Hippocampal formation (tissue), 2 donors: ENCODE measurements at regions not wholly inside any gene's neighbourhood (a gene's known extent, or its start where the extent isn't known, plus 50 kb on each side); places are given as distances from the start of the nearest gene placed in this dataset.

Source experiments
- DNase-seq, 2 donors: peaks; one replicate each; lab custom pipeline; 2025; lab: John Stamatoyannopoulos, UW

- no peak for DNase-seq
Measured at GRCh38 chr14:51396222-51396815, 156.3 kb downstream of the TMX1 start.

DNA sequence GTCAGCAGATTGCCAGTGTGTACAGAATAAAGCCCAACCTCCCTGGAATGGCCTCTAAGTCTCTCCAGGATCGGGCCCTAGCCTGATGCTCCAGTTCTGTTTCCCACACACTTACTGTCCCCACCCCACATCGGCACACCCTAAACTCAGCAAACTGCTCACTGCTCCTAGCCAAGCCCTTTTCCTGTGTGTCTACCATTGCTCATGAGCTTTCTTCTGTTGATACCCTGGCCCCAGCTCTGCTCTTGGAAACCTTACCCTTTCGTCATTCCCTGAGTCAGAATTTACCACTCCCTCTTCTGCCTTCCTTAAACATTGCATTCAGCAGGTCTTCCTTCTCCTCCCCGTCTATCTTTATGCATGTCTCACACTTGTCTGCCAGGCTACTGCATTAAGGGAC, 158.9 kb downstream of the TMX1 start:
- DNase-seq: no peak

DNA sequence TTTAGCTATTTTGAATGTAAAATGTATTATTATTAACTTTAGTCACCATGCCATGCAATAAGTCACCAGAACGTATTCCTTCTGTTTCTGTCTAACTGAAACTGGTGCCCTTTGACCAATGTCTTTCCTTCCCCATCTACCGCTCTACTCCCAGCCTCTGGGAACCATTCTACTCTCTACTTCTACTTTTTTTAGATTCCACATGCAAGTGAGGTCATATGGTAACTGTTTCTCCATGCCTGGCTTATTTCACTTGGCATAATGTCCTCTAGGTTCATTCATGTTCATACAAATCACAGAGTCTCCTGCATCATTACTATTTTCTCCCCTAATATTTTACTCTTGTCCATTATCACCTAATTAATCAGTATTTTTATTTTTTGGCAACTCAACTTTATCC, 160.1 kb downstream of the TMX1 start:
- no peak for DNase-seq

DNA sequence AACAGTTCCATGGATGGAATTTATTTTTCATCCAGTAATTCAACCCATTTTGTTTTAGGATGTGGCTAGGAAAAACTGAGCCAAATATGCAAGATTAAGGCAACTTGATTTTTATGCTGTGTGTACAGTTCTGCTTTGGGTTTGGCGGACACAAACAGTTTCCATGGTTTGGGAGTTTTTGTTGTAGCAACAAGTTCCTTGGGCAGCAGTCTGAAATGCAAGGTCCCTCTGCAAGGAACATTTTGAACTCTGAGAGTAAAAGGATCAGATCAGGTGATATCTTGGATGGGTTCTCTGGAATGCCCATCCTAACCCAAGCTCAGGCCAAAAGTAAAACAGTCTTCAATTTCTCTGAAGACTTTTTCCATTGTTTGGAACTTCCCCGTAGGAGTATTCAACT, 161.2 kb downstream of the TMX1 start:
- no peak for DNase-seq

DNA sequence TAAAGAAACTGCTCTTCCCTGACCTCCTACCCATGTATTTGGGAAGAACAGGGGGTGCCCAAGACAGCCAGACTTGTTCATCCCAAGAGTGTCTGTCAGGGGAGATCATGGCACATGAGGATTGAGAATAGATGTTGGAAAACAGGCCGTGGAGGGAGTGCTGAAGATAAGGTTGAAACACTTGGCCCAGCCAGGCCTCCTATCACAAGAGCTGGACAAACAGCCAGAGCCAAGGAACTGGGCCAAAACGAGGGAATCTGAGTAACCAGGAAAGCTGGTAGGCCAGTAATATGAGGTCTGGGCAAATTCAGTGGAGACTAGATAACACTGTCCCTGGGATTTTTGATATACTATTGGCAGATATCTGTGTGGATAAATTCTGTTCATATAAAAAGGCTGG, 161.7 kb downstream of the TMX1 start:
- no peak for DNase-seq

DNA sequence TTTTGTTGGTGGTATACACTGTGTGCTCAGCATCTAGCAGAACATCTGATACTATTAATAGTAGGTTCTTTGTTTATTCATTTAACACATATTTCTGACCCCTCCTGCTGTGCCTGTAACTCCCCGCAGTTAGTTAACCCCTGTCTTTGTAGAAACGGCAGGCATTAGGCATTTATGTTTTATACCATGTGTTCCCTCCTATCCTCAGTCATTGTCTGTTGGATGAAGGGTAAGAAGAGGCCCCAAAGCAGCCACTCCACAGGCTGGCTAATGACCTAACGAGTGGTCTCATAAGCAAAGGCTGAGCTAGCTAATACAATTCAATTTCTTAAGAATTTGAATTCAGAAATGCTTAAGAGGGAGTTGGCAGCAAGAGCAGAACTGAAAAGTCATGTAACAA, 170.8 kb downstream of the TMX1 start:
- no peak for DNase-seq

GRCh38 chr14:51419685-51420084, 179.6 kb downstream of the TMX1 start:
- no peak for DNase-seq

DNA sequence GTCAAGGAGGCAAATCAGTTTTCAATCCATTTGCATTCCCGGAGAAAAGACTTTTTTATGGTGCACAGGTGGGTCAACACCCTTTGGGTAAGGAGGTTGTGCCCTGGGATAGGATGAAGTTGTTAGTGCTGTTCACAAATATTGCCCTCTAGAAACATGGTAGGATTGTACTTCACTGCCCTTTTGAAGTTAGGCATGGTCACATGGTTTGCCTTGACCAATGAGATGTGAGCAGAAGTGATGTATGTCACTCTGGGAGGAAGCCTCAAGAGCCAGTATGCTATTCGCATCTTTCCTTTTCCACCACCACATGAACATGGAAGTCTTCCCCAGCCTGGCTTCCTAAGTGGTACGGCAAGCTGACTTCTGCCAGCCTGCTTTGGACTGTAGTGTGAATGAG, 182.7 kb downstream of the TMX1 start:
- DNase-seq: no peak

DNA sequence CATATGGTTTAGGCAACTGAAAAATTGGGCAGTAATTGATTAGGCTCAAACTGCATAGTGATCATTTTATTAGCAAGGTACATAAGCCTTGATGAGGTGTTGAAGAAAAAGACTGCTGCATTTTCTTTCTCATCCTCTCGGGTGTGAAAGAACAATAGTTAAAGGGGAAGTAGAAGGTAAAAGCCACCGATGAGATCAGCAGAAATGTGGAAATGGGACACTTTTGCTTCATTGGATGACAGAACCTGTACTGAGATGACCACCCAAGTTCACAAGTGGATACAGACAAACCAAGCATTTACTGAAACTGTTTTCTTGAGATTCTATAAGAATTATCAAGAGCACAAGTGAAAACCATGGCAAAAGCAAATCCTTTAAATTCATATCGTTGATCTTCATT, 184.0 kb downstream of the TMX1 start:
- DNase-seq: no peak

- no peak for DNase-seq
Measured at GRCh38 chr14:51424561-51425251, 184.7 kb downstream of the TMX1 start.

DNA sequence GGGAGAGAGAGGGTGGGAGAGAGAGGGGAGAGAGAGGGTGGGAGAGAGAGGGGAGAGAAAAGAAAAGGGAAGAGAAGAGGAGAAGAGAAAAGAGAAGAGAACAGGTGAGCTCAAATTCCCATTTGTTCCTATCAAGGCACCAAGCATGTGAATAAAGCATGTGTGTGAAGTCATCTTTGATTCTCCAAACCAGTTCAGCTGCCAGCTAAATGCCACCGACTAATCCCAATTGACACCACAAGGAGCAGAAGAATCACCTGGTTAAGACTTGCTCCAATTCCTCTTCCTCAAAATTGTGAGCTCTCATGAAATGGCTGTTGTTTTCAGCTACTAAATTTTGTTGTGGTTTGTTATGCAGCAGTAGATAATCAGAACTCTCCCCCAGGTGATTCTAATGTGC, 188.9 kb downstream of the TMX1 start:
- DNase-seq: no peak

GRCh38 chr14:51430079-51430478, 190.0 kb downstream of the TMX1 start:
- DNase-seq: no peak

DNA sequence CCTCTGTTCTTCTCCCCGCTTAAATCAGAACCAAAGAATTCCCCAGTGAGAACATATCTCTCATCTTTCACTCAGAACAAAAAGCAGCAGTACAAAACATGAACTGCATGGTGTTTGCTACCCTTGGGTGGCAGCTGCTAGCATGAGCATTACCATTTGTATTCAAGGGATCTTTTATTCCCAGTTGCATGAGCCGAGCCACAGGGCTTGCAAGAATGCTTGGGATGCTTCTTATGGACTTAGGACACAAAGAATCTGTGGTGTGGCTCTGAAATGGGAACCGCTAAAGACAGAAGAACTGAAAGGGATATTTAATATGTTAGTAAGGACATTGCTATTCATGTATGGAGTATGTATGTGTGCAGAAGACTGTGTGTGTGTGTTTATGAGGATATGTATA, 190.6 kb downstream of the TMX1 start:
- DNase-seq: peak in 1 of 2 donors; percentile 16

GRCh38 chr14:51431033-51431709, 191.1 kb downstream of the TMX1 start:
- no peak for DNase-seq

DNA sequence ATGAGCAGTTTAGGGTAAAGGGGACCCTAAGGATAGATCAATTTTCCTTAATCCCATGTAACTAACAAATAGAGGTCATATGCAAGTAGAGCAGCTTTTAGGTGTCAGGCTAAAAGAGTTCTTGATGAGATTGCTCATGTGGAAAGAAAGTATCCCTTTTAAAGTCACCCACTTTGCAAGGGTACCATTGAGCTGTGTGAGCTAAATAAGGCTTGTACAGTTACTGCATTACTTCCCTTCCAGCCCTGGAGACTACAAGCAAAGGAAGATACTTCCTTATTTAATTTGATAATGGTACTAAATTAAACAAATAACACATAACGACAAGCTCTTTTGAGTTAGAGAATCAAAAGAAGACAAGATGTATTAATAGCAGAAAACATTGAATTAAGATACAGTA, 191.7 kb downstream of the TMX1 start:
- DNase-seq: no peak

- no peak for DNase-seq
Measured at GRCh38 chr14:51432302-51432948, 192.4 kb downstream of the TMX1 start.

- no peak for DNase-seq
Measured at GRCh38 chr14:51436630-51437029, 196.6 kb downstream of the TMX1 start.

DNA sequence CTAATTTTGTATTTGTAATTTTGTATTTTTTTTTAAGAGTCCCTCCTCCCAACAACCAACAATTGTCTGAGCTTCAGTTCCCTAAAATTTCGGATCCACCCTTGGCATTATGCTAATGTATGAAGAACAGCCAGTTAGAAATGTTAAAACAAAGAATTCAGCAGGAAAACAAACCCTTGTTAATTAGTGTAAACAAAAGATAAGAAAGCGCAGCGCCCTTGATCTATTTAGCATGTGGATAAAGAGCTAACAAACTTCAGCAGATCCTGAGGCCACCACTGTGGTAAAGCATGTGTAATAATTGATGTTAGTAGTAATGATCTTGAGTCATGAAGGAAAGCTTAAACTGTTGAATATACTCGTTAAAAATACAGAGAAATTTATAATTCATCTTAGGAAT, 199.8 kb downstream of the TMX1 start:
- DNase-seq: no peak

DNA sequence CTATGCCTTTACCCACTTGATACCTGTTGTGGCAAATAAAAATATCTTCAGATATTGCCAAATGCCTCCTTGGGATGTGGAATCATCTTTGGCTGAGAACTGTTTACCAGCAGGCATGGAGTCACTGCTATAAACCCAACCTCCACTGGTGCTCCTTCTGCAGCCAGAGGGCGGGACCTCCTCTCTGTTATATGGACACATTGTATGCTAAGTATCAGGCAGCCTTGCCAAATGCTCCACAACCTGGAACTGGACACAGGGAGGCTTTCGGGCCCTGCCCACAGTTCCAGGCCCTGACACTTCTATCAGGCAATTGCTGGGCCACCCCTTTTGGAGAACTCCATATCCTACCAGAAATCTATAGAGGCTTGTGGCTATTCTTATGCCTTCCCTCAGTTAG, 201.0 kb downstream of the TMX1 start:
- DNase-seq: no peak

- no peak for DNase-seq
Measured at GRCh38 chr14:51442513-51443175, 202.6 kb downstream of the TMX1 start.

GRCh38 chr14:51443195-51444018, 203.4 kb downstream of the TMX1 start:
- DNase-seq: peak in 1 of 2 donors; percentile 47
